HepG2 (cell line): ENCODE measurements at regions not wholly inside any gene's neighbourhood (a gene's known extent, or its start where the extent isn't known, plus 50 kb on each side); places are given as distances from the start of the nearest gene placed in this dataset.

Source experiments
- ARNTL ChIP-seq: sonication (generic); formaldehyde crosslinking; IDR thresholded peaks from 2 replicates; pipeline ENCODE4 v1.4.0; 2020; ENCODE audit warnings: mild to moderate bottlenecking, missing genetic modification reagents
- CBFB ChIP-seq: sonication (generic); formaldehyde crosslinking; IDR thresholded peaks from 2 replicates; pipeline ENCODE4 v1.4.0; 2020; ENCODE audit warnings: missing genetic modification reagents
- CREB1 ChIP-seq, 2 experiments: fragments of 450-650 bp in 1 of 2; IDR thresholded peaks; 2 replicates each; pipeline ENCODE4 v1.6.1; 2016 to 2017; ENCODE audit warnings: control low read depth in 1 of 2, mild to moderate bottlenecking in 1 of 2, missing compliant biosample characterization in 1 of 2, missing genetic modification characterization in 1 of 2
- CTCF ChIP-seq: sonication (generic); formaldehyde crosslinking; IDR thresholded peaks from 2 replicates; pipeline ENCODE4 v1.5.0; 2020; ENCODE audit warnings: mild to moderate bottlenecking, missing genetic modification reagents, moderate library complexity
- E2F2 ChIP-seq: sonication (generic); formaldehyde crosslinking; IDR thresholded peaks from 2 replicates; pipeline ENCODE4 v1.4.0; 2020; ENCODE audit warnings: missing genetic modification reagents, borderline replicate concordance
- FOSL1 ChIP-seq: sonication (generic); formaldehyde crosslinking; IDR thresholded peaks from 2 replicates; pipeline ENCODE4 v1.9.0; 2021; ENCODE audit warnings: missing genetic modification reagents, borderline replicate concordance
- NR2F2 ChIP-seq: IDR thresholded peaks from 2 replicates; pipeline ENCODE4 v1.6.1; 2012; ENCODE audit warnings: low read depth, inconsistent platforms, borderline replicate concordance
- POLR2A ChIP-seq, 2 experiments: IDR thresholded peaks; 2 replicates each; pipeline ENCODE4 v1.6.1; 2011; ENCODE audit warnings: low read depth in 2 of 2, low read length in 2 of 2, mild to moderate bottlenecking in 1 of 2, moderate library complexity in 1 of 2; ENCODE audit not compliant: insufficient read depth in 1 of 2
- POLR2AphosphoS5 ChIP-seq: IDR thresholded peaks from 2 replicates; pipeline ENCODE4 v1.6.1; 2012; ENCODE audit warnings: low read depth, low read length
- YY1 ChIP-seq: IDR thresholded peaks from 2 replicates; pipeline ENCODE4 v1.6.1; 2011; ENCODE audit warnings: low read length, low read depth, moderate library complexity, mild to moderate bottlenecking; ENCODE audit not compliant: insufficient read depth, insufficient replicate concordance
- ZBTB49 ChIP-seq: sonication (generic); formaldehyde crosslinking; IDR thresholded peaks from 2 replicates; pipeline ENCODE4 v1.4.0; 2020; ENCODE audit warnings: missing genetic modification reagents, borderline replicate concordance
- ZHX2 ChIP-seq, 2 experiments: sonication (generic) in 1 of 2; formaldehyde crosslinking in 1 of 2; IDR thresholded peaks; 2 replicates each; pipeline versions ENCODE4 v1.6.1 to v1.9.0; 2014 to 2022; ENCODE audit warnings: antibody characterized with exemption in 1 of 2, borderline replicate concordance in 1 of 2, inconsistent platforms in 1 of 2, low read depth in 1 of 2, missing genetic modification reagents in 1 of 2
- ZNF260 ChIP-seq: sonication (generic); formaldehyde crosslinking; IDR thresholded peaks from 2 replicates; pipeline ENCODE4 v1.4.0; 2020; ENCODE audit warnings: missing genetic modification reagents, low read depth, mild to moderate bottlenecking, borderline replicate concordance

- no peak for TF ChIP-seq YY1
- TF ChIP-seq FOSL1 (CRISPR knock-in tag), result no peak
- no peak for TF ChIP-seq CTCF (CRISPR knock-in tag)
- TF ChIP-seq NR2F2, result no peak
- TF ChIP-seq ARNTL, result no peak
- TF ChIP-seq E2F2 (CRISPR knock-in tag), result no peak
- no peak for TF ChIP-seq ZHX2 (IDR thresholded peaks at IDR 0.05; ENCODE audit: low read depth)
- no peak for TF ChIP-seq ZHX2 (CRISPR knock-in tag; IDR thresholded peaks at IDR 0.05; ENCODE audit: borderline replicate concordance)
- TF ChIP-seq CREB1 (IDR thresholded peaks at IDR 0.05), result no peak
- TF ChIP-seq CREB1 (CRISPR knock-in tag; IDR thresholded peaks at IDR 0.05), result no peak
- no peak for TF ChIP-seq ZNF260 (CRISPR knock-in tag)
- no peak for TF ChIP-seq POLR2AphosphoS5
- no peak for TF ChIP-seq POLR2A (IDR thresholded peaks at IDR 0.05; ENCODE audit: insufficient read depth in 1 of 2, low read depth in 2 of 2, low read length in 2 of 2)
- TF ChIP-seq ZBTB49 (CRISPR knock-in tag), result no peak
- no peak for TF ChIP-seq CBFB (CRISPR knock-in tag)
Measured at GRCh38 chr18:40099641-40100040, 1855.4 kb upstream of the PIK3C3 start.
